Cardiac septum (tissue), 1 donor: ENCODE measurements at regions not wholly inside any gene's neighbourhood (a gene's known extent, or its start where the extent isn't known, plus 50 kb on each side); places are given as distances from the start of the nearest gene placed in this dataset.

ENCODE experiments used
- DNase-seq: peaks from one replicate; pipeline ENCODE4 v3.0.0-alpha.2; 2020; ENCODE audit warnings: low spot score
- intact Hi-C: fragments of 100-400 bp; cut with DNase I; formaldehyde crosslinking; loops from one replicate; pipeline ENCODE4 v1.14.0; 2022
- donor health status: DM: no; HTN: no; CAD: no.

GRCh38 chr4:42326040-42326439 lies 71.2 kb upstream of the SHISA3 start:
- intact Hi-C loops = no loop called here
- no peak for DNase-seq

DNA sequence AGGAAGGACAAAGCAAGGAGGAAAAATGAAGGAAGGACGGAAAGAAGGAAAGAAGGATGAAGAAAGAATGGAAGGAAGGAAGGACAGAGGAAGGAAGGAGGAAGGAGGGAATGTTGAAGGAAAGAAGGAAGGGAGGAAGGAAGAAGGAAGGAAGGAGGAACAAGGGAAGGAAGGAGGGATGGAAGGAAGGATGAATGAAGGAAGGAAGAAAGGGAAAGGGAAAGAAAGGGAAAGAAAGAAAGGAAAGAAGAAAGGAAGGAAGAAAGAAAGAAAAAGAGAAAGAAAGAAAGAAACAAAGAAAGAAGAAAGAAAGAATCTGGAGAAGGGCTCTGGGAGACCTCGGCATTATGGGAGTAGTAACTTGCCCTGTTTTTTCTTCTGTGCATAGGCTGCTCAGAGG lies 70.8 kb upstream of the SHISA3 start:
- DNase-seq = no peak
- intact Hi-C loops = no loop called here

DNA sequence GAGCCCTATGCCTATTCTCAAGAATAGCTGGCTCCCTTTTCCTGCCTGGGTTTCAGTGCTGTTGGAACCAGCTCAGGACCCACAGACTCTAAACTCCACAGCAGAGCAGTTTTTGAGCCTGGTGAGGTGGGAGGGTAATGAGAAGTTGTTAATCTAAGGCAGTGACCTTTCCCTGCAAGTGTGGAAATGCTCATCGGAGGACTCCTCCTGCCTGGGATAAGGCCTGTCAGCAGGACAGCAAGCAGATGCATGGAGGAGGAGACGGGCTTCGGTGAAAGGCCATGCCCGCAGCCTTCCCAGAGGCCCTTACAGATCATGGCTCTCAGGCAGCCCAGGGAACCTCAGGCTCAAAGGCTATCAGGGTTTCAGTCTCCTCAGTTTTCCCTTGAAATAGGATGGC lies 70.0 kb upstream of the SHISA3 start:
- intact Hi-C loops = no loop called here
- no peak for DNase-seq

DNA sequence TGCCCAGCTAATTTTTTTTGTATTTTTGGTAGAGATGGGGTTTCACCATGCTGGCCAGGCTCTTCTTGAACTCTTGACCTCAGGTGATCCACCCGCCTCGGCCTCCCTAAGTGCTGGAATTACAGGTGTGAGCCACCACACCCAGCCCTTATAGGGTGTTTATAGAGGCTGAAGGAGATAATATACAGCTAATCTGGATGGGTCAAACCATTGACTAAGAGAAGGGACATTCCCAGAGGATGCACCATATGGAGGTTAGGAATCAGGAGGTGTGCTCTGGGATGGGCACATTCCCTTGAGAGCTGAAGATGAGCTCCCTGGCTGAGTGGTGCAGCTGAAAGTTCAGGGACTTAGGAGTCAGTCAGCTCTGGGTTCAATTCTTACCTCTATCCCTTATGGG lies 68.3 kb upstream of the SHISA3 start:
- intact Hi-C loops = no loop called here
- no peak for DNase-seq

- intact Hi-C loops = no loop called here
- DNase-seq = no peak
Observed at GRCh38 chr4:42329421-42329820, 67.9 kb upstream of the SHISA3 start.

DNA sequence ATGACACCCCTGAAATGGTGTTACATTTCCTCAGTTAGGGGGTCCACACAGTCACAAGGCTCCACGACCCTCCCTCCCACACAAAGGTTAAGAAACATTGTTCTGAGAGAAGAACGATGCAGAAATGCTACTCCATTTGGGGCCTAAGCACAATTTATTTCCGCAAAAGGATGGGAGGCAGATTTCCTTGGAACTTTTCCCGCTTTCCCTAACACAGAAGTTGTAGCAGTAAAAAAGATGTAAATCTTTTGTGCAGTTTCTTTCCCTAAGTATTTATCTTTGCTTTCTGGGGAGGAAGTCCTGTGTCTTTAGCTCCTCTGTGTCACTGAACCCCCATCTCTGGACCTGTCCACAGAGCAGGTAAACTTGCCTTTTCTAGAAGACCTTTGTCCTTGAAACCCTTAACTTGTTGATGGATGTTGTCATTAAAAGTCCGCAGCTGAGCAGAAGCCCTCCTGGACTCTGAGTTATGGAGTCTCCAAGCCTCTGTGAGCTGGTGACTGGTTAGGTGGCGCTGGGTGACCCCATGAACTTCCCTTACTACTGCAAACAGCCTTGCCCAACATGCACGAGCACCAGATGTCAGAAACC lies 67.2 kb upstream of the SHISA3 start:
- no peak for DNase-seq
- intact Hi-C loops = no loop called here

- intact Hi-C loops = no loop called here
- DNase-seq = no peak
Observed at GRCh38 chr4:42331040-42331439, 66.2 kb upstream of the SHISA3 start.

DNA sequence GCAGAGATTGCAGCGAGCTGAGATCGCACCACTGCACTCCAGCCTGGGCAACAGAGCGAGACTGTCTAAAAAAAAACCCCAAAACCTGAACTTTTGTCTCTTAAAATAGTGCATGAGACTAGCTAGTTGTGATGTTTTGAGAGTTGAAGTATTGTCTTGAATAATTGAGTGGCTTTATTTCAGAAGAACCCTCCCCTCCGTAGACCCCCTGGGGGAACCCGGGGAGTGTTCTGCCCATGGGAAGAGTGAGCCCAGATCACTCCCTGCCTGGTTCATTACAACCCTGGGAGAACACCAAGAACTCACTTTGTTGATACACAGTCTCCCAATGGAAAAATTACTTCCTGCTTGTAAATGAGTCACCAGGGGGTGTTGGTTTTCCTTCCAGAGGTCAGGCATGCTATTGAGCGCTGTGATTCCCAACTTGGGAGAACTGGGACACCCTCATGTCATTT lies 65.3 kb upstream of the SHISA3 start:
- no peak for DNase-seq
- intact Hi-C loops = no loop called here

DNA sequence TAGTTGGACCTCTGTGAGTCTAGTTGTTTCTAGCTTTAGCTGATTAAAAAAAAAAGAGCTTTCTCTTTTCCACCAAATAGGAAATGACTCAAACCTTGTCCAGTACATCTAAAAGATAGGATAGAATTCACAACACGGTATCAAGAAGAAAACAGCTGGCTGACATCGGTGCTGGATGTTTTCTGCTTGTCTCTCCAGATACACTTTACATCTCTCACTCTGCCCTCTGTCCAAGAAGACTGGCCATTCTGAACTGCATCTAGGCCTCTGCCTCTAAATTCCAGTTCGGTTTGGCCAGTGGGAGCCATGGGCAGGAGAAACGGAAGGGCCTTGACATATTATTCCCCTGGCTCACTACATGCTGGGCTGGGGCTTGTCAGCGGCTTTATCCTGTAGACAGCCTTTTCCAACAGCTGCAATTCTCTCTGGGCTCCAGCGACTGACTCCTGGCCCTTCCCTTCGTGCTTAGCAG lies 57.3 kb upstream of the SHISA3 start:
- intact Hi-C loops = no loop called here
- no peak for DNase-seq

DNA sequence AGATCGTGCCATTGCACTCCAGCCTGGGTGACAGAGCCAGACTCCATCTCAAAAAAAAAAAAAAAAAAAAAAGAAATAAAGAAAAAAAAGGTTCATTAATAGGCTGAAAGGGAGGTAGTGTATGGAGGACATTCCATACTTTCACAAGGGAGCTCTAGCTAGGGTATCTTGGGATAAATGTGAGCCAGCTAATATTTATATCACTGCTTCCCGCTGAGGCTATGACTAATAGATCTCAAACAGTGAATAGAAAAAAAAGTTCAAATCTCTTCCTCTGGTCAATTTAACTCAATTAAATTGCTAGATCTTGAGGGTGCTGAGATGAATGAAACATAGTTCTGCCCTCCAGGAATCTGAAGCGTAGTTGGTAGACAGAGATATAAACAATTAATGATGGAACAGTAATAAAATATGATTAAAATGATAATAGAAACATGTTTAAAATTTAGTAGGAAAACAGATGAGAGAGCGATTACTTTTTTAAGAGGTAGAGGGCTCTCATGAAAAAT lies 55.7 kb upstream of the SHISA3 start:
- intact Hi-C loops = no loop called here
- no peak for DNase-seq

DNA sequence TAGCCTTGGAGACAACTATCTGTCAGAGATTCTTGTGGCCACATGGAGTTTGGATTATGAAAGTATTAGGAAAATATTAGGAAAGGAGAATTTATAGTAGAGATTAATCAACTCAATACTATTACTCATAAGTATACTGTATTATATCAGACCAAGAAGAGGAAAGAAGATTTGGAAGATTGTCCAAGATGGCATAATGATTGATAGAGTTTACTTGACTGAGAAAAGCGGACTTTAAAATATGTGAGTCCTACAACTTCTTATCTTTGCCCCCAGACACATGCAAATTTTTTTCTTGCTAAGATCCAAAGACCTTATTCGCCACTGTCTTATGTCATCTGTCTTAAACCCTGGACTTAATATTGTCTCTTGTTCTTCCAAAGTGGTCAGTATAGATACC lies 54.8 kb upstream of the SHISA3 start:
- DNase-seq = no peak
- intact Hi-C loops = no loop called here

- no peak for DNase-seq
- intact Hi-C loops = no loop called here
Observed at GRCh38 chr4:42344309-42344708, 53.0 kb upstream of the SHISA3 start.

DNA sequence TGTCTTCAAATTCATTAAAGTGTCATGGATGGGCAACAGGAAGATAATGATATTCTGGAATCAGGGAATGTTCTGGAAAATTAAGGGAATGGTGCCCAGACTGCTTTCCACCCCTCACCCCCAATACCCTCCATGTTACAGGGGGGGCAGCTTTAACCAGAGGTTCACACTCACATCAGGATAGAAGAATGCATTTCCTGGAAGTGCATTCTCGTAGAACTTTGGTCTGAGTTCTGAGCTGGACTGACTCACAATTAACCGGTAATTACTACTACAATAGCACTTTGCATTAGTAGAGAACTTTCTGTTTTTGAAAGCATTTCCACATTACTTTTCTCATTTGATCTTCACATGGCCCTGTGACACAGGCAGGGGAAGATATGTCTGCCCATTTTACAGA lies 52.5 kb upstream of the SHISA3 start:
- intact Hi-C loops = no loop called here
- no peak for DNase-seq

- intact Hi-C loops = no loop called here
- no peak for DNase-seq
Observed at GRCh38 chr4:42345962-42346544, 51.2 kb upstream of the SHISA3 start.

GRCh38 chr4:42347076-42347475 lies 50.2 kb upstream of the SHISA3 start:
- intact Hi-C loops = no loop called here
- DNase-seq = no peak
